ENCODE measurements at regions not wholly inside any gene's neighbourhood (a gene's known extent, or its start where the extent isn't known, plus 50 kb on each side); places are given as distances from the start of the nearest gene placed in this dataset.

DNA sequence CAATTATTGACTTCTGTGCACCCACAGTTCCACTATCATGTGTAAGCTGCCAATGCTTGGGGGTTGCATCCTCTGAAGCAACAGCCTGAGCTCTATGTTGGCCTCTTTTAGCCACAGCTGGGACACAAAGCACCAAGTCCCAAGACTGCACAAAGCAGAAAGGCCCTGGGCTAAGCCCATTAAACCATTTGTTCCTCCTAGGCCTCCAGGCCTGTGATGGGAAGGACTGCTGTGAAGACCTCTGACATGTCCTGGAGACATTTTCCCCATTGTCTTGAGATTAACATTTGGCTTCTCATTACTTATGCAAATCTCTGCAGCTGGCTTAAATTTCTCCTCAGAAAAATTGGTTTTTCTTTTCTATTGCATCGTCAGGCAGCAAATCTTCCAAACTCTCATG, 123.7 kb upstream of the DEPDC1 start:
- 89 to 100% methylated on average over 1 of the region's 1 CpG for WGBS, 2 donors
- Histone ChIP-seq H3K36me3 (no peaks in the 10 kb centered on the region), H3K27me3 (no peaks in the 10 kb centered on the region), H3K27ac (no peak overlapping the region), H3K4me3 (no peak overlapping the region), H3K4me1 (no peaks in the 10 kb centered on the region), H3K9me3 (peaks cover 0 to 14% (median 6%) of the 10 kb centered on the region in 4 donors)
- TF ChIP-seq, protein P1, sequence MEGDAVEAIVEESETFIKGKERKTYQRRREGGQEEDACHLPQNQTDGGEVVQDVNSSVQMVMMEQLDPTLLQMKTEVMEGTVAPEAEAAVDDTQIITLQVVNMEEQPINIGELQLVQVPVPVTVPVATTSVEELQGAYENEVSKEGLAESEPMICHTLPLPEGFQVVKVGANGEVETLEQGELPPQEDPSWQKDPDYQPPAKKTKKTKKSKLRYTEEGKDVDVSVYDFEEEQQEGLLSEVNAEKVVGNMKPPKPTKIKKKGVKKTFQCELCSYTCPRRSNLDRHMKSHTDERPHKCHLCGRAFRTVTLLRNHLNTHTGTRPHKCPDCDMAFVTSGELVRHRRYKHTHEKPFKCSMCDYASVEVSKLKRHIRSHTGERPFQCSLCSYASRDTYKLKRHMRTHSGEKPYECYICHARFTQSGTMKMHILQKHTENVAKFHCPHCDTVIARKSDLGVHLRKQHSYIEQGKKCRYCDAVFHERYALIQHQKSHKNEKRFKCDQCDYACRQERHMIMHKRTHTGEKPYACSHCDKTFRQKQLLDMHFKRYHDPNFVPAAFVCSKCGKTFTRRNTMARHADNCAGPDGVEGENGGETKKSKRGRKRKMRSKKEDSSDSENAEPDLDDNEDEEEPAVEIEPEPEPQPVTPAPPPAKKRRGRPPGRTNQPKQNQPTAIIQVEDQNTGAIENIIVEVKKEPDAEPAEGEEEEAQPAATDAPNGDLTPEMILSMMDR (IDR thresholded peaks at IDR 0.05): no peak
- TF ChIP-seq EP300 (IDR thresholded peaks at IDR 0.05) (no peak), POLR2AphosphoS5 (IDR thresholded peaks at IDR 0.05) (no peak), POLR2A (IDR thresholded peaks at IDR 0.05) (no peak)
- ATAC-seq (ENCODE audit: low FRiP score in 2 of 2) (no peak), DNase-seq (no peak)

DNA sequence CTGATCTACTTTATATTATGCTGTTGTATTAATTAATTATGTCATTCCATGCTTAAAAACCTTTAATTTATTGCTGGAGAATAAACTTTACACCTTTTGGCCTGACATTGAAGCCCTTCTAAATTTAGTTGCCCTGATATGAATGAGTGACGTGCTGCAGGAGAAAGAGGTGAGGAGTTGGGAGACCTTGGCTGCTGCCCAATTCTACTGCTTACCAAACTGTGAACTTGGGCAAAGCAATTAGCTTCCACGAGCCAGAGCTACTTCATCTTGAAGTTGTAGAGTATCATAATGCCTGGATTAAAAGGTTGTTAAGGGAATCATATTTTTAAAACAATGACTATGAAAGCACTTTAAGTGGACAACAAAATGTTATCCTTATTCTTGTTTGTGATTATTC, 126.8 kb upstream of the DEPDC1 start:
- H3K27ac ChIP-seq: no peak overlapping the region
- TF ChIP-seq POLR2AphosphoS5 (IDR thresholded peaks at IDR 0.05) (no peak), EP300 (IDR thresholded peaks at IDR 0.05) (no peak), POLR2A (IDR thresholded peaks at IDR 0.05) (no peak)
- TF ChIP-seq, protein P1 (IDR thresholded peaks at IDR 0.05): no peak
- H3K4me3 ChIP-seq: no peak overlapping the region
- no peaks in the 10 kb centered on the region for H3K27me3 ChIP-seq
- no peaks in the 10 kb centered on the region for H3K36me3 ChIP-seq
- no peak for DNase-seq
- ATAC-seq (ENCODE audit: low FRiP score in 2 of 2): no peak
- H3K9me3 ChIP-seq: peaks cover 0 to 14% (median 6%) of the 10 kb centered on the region in 4 donors
- WGBS, 2 donors: 31 to 32% methylated on average over 2 of the region's 2 CpGs
- H3K4me1 ChIP-seq: no peaks in the 10 kb centered on the region

DNA sequence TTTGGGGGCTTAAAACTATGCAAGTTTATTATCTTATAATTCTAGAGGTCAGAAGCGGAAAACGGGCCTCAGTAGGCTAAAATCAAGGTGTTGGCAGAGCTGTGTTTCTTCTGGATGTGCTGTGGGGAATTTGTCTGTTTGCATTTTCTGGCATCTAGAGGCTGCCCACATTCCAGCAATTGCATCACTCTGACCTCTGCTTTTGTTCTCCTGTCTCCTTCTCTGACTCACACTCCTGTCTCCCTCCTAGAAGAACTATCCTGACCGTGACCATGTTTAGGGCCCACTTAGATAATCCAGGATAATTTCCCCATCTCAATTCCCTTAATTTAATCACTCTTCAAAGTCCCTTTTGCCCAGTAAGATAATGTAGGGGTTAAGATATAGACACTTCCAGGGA, 127.4 kb upstream of the DEPDC1 start:
- Histone ChIP-seq H3K9me3 (peaks cover 0 to 14% (median 6%) of the 10 kb centered on the region in 4 donors), H3K27ac (no peak overlapping the region)

DNA sequence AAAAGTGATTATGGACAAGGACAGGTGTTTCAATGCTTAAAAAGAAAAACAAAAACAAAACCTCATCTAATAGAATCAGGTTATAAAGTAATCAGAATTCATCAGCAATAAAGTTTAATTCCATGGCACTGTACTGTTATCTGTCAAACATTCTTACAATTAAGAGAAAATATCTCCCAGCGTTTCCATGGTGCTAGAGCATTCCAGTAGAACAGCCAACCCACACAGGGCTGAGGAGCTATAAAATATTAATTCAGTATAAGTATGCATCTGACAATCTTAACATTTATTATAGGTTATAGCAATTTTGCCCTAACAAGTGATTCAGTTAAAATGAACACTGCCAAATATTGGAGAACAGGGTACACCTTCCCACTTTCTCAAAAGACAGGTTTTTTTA, 128.7 kb upstream of the DEPDC1 start:
- H3K4me3 ChIP-seq: no peak overlapping the region
- peaks cover 0 to 7% (median 2%) of the 10 kb centered on the region in 4 donors for H3K9me3 ChIP-seq
- TF ChIP-seq POLR2AphosphoS5 (IDR thresholded peaks at IDR 0.05) (no peak), POLR2A (IDR thresholded peaks at IDR 0.05) (no peak), EP300 (IDR thresholded peaks at IDR 0.05) (no peak)
- TF ChIP-seq, protein P1 (IDR thresholded peaks at IDR 0.05): no peak
- no peaks in the 10 kb centered on the region for H3K27me3 ChIP-seq
- 79 to 81% methylated on average over 1 of the region's 1 CpG for WGBS, 2 donors
- H3K36me3 ChIP-seq: no peaks in the 10 kb centered on the region
- H3K27ac ChIP-seq: no peak overlapping the region
- H3K4me1 ChIP-seq: no peaks in the 10 kb centered on the region
- no peak for ATAC-seq (ENCODE audit: low FRiP score in 2 of 2)
- DNase-seq: no peak

More for the DNA sequence above, 127.4 kb upstream of the DEPDC1 start:
- Histone ChIP-seq H3K27me3 (no peaks in the 10 kb centered on the region), H3K36me3 (no peaks in the 10 kb centered on the region), H3K4me1 (no peaks in the 10 kb centered on the region), H3K4me3 (no peak overlapping the region)
- WGBS, 2 donors: 62 to 69% methylated on average over 3 of the region's 3 CpGs
- DNase-seq: no peak
- TF ChIP-seq, protein P1 (IDR thresholded peaks at IDR 0.05): no peak
- no peak for TF ChIP-seq EP300 (IDR thresholded peaks at IDR 0.05)
- no peak for TF ChIP-seq POLR2AphosphoS5 (IDR thresholded peaks at IDR 0.05)
- no peak for TF ChIP-seq POLR2A (IDR thresholded peaks at IDR 0.05)
- ATAC-seq (ENCODE audit: low FRiP score in 2 of 2): no peak

DNA sequence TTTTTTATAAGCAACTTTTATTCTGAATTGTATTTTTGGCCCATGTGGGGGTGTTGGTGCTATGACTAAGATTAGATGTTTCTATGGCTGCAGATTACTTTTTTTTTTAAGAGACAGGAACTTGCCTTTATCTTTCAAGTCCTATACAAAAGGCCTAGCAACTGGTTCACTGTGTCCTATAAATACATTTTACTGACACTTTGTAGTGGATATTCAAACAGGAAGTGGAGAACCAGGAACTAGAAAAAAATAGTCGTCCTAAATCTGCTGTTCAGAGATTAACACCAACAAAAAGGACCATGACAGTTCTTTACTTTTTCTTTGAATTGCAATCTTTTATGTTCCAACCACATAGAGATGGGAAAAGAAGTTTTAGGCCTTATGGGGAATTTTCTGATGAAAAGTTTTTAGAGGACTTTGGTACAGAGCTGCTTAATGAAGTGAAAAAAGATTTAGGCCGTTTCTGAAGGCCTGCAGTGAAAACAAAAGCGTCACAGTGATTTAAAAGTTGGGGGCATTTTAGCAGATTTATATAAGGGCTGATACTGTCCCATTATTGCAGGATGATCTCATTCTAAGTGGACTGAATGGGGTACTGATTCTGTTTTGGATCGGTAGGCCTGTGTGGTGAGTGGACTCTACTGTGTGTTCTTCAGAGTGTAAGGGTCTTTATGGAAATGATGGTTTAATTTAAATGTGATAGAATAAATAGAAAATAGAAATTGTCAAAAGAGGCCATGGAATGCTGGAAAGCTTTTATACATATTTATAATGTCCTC, 136.4 kb upstream of the DEPDC1 start:
- no peak overlapping the region for H3K27ac ChIP-seq
- ATAC-seq (ENCODE audit: low FRiP score in 2 of 2) (no peak), DNase-seq (no peak)
- no peaks in the 10 kb centered on the region for H3K4me1 ChIP-seq
- WGBS, 2 donors: 58 to 61% methylated on average over 4 of the region's 4 CpGs
- H3K36me3 ChIP-seq: no peaks in the 10 kb centered on the region
- no peaks in the 10 kb centered on the region for H3K9me3 ChIP-seq
- no peaks in the 10 kb centered on the region for H3K27me3 ChIP-seq
- no peak overlapping the region for H3K4me3 ChIP-seq
- TF ChIP-seq POLR2A (IDR thresholded peaks at IDR 0.05) (no peak), POLR2AphosphoS5 (IDR thresholded peaks at IDR 0.05) (no peak), EP300 (IDR thresholded peaks at IDR 0.05) (no peak)
- TF ChIP-seq, protein P1 (IDR thresholded peaks at IDR 0.05): no peak
